ENCODE measurements at regions not wholly inside any gene's neighbourhood (a gene's known extent, or its start where the extent isn't known, plus 50 kb on each side); places are given as distances from the start of the nearest gene placed in this dataset.

- TF ChIP-seq CREB5 (CRISPR knock-in tag; IDR thresholded peaks at IDR 0.05; ENCODE audit: low read depth) (no peak), PATZ1 (CRISPR knock-in tag; IDR thresholded peaks at IDR 0.05; ENCODE audit: borderline replicate concordance) (no peak), TOX (CRISPR knock-in tag; IDR thresholded peaks at IDR 0.05; ENCODE audit: borderline replicate concordance) (no peak), ZFP3 (CRISPR knock-in tag; IDR thresholded peaks at IDR 0.05) (no peak), ESRRG (CRISPR knock-in tag; IDR thresholded peaks at IDR 0.05) (no peak), TCF4 (CRISPR knock-in tag; IDR thresholded peaks at IDR 0.05; ENCODE audit: borderline replicate concordance) (no peak), ARNTL (CRISPR knock-in tag; IDR thresholded peaks at IDR 0.05; ENCODE audit: borderline replicate concordance, low read depth) (no peak), SNAI2 (CRISPR knock-in tag; IDR thresholded peaks at IDR 0.05) (no peak), BACH2 (CRISPR knock-in tag; IDR thresholded peaks at IDR 0.05; ENCODE audit: borderline replicate concordance) (no peak), OSR1 (CRISPR knock-in tag; IDR thresholded peaks at IDR 0.05) (no peak), ZNF8 (CRISPR knock-in tag; IDR thresholded peaks at IDR 0.05) (no peak), GLIS3 (CRISPR knock-in tag; IDR thresholded peaks at IDR 0.05) (no peak)
These were observed 129.1 kb upstream of the IVNS1ABP start for GRCh38 chr1:185446131-185446530.

Measured in SK-N-SH treated with all-trans-retinoic acid at 6 μM for 48 hours (cell line).